Stimulated activated CD4-positive, alpha-beta T cell treated with anti-CD3 and anti-CD28 coated beads, Interleukin-15, amount 100 ng/mL, for 1 hour (primary cell): ENCODE measurements at regions not wholly inside any gene's neighbourhood (a gene's known extent, or its start where the extent isn't known, plus 50 kb on each side); places are given as distances from the start of the nearest gene placed in this dataset.

Experiments used
- DNase-seq, 2 donors: peaks; one replicate each; pipeline ENCODE4 v3.0.0-alpha.2; 2020; ENCODE audit warnings: low read depth in 1 of 2, low spot score in 1 of 2

GRCh38 chr4:104766676-104767075 is 272.0 kb upstream of the CXXC4 start:
- DNase-seq: no peak

GRCh38 chr4:104772849-104773248 is 278.2 kb upstream of the CXXC4 start:
- no peak for DNase-seq

GRCh38 chr4:104795264-104795939 is 300.7 kb upstream of the CXXC4 start:
- no peak for DNase-seq

GRCh38 chr4:104811727-104812126 is 317.0 kb upstream of the CXXC4 start:
- no peak for DNase-seq

- no peak for DNase-seq
Observed at GRCh38 chr4:104815665-104816064, 321.0 kb upstream of the CXXC4 start.

GRCh38 chr4:104818579-104818978 is 323.9 kb upstream of the CXXC4 start:
- no peak for DNase-seq

GRCh38 chr4:104826171-104826570 is 320.5 kb upstream of the TET2 start:
- no peak for DNase-seq

GRCh38 chr4:104829761-104830160 is 316.9 kb upstream of the TET2 start:
- DNase-seq: no peak

GRCh38 chr4:104848597-104849225 is 298.0 kb upstream of the TET2 start:
- DNase-seq: no peak

- no peak for DNase-seq
Observed at GRCh38 chr4:104859601-104860237, 287.0 kb upstream of the TET2 start.

GRCh38 chr4:104860238-104861123 is 286.2 kb upstream of the TET2 start:
- peak in 1 of 2 donors; percentile 3 for DNase-seq

GRCh38 chr4:104866809-104867208 is 279.9 kb upstream of the TET2 start:
- DNase-seq: no peak

GRCh38 chr4:104868533-104868932 is 278.1 kb upstream of the TET2 start:
- no peak for DNase-seq

- no peak for DNase-seq
Observed at GRCh38 chr4:104868958-104869357, 277.7 kb upstream of the TET2 start.

GRCh38 chr4:104869831-104870230 is 276.8 kb upstream of the TET2 start:
- DNase-seq: no peak

- DNase-seq: no peak
Observed at GRCh38 chr4:104870495-104871233, 276.0 kb upstream of the TET2 start.

GRCh38 chr4:104878936-104879335 is 267.7 kb upstream of the TET2 start:
- no peak for DNase-seq

- DNase-seq: no peak
Observed at GRCh38 chr4:104879367-104879766, 267.3 kb upstream of the TET2 start.

GRCh38 chr4:104879854-104880253 is 266.8 kb upstream of the TET2 start:
- no peak for DNase-seq

- DNase-seq: no peak
Observed at GRCh38 chr4:104881136-104881886, 265.4 kb upstream of the TET2 start.
